ENCODE measurements at regions not wholly inside any gene's neighbourhood (a gene's known extent, or its start where the extent isn't known, plus 50 kb on each side); places are given as distances from the start of the nearest gene placed in this dataset.

GRCh38 chr3:164179110-164179774, 899.1 kb downstream of the SI start:
- Mint-ChIP-seq H3K27ac (no peak overlapping the region), H3K27me3 (no peaks in the 10 kb centered on the region), H3K4me3 (no peak overlapping the region), H3K4me1 (no peaks in the 10 kb centered on the region), H3K9me3 (ENCODE audit: insufficient read depth) (peaks cover 7% of the 10 kb centered on the region)
- TF ChIP-seq EZH2 (IDR thresholded peaks at IDR 0.05; ENCODE audit: borderline replicate concordance, insufficient read depth, low read depth, low read length, poor library complexity, severe bottlenecking) (no peak), CTCF (IDR thresholded peaks at IDR 0.05) (no peak)
- ChIA-PET POLR2A (no interaction called here), CTCF (no interaction called here)
- Histone ChIP-seq H3K4me3 (ENCODE audit: control extremely low read depth in 1 of 5, extremely low read depth in 1 of 5, insufficient read depth in 1 of 5, low read depth in 2 of 5, low read length in 4 of 5) (no peak overlapping the region), H3K36me3 (replicated peaks in 1 of 2; ENCODE audit: control extremely low read depth in 1 of 2, control insufficient read depth in 1 of 2, extremely low read depth in 1 of 2, insufficient read depth in 2 of 2, low read length in 1 of 2) (no peaks in the 10 kb centered on the region), H4K20me1 (ENCODE audit: control insufficient read depth, insufficient read depth, low read length, poor library complexity, severe bottlenecking) (no peaks in the 10 kb centered on the region), H2AFZ (ENCODE audit: insufficient read depth, low read depth, low read length, poor library complexity, severe bottlenecking) (no peak overlapping the region), H3K79me2 (ENCODE audit: control insufficient read depth, insufficient read depth, low read length) (no peaks in the 10 kb centered on the region), H3K27ac (ENCODE audit: low read length in 2 of 2) (no peak overlapping the region), H3K27me3 (replicated peaks in 1 of 4; ENCODE audit: control extremely low read depth in 1 of 4, control insufficient read depth in 3 of 4, insufficient read depth in 4 of 4, low read length in 3 of 4) (no peaks in the 10 kb centered on the region), H3K9ac (ENCODE audit: low read length) (no peak overlapping the region), H3K4me1 (ENCODE audit: control insufficient read depth in 2 of 2, insufficient read depth in 2 of 2, low read length in 2 of 2) (no peaks in the 10 kb centered on the region), H3K9me3 (ENCODE audit: control extremely low read depth in 1 of 3, control insufficient read depth in 2 of 3, insufficient read depth in 1 of 3, low read length in 2 of 3) (peaks cover 0 to 23% (median 0%) of the 10 kb centered on the region in 3 donors), H3K4me2 (replicated peaks; ENCODE audit: low read depth, low read length, poor library complexity, severe bottlenecking) (no peak overlapping the region)
- intact Hi-C loops (cut with micrococcal nuclease): no loop called here
- DNase-seq (no peak), ATAC-seq (ENCODE audit: low read depth) (no peak)
- 92% methylated on average over 26 of the region's 26 CpGs for WGBS (ENCODE audit: insufficient coverage)

GRCh38 chr3:164174059-164174458, 904.2 kb downstream of the SI start:
- H4K20me1 ChIP-seq (ENCODE audit: control insufficient read depth, insufficient read depth, low read length, poor library complexity, severe bottlenecking): no peaks in the 10 kb centered on the region
- no peak overlapping the region for H3K27ac Mint-ChIP-seq
- H3K27me3 Mint-ChIP-seq: no peaks in the 10 kb centered on the region
- H3K27ac ChIP-seq (ENCODE audit: low read length in 2 of 2): no peak overlapping the region
- intact Hi-C loops (cut with micrococcal nuclease): no loop called here
- no peaks in the 10 kb centered on the region for H3K4me1 Mint-ChIP-seq
- H3K9me3 ChIP-seq (ENCODE audit: control extremely low read depth in 1 of 3, control insufficient read depth in 2 of 3, insufficient read depth in 1 of 3, low read length in 2 of 3): peaks cover 0 to 3% (median 0%) of the 10 kb centered on the region in 3 donors
- no peaks in the 10 kb centered on the region for H3K27me3 ChIP-seq (replicated peaks in 1 of 4; ENCODE audit: control extremely low read depth in 1 of 4, control insufficient read depth in 3 of 4, insufficient read depth in 4 of 4, low read length in 3 of 4)
- H3K79me2 ChIP-seq (ENCODE audit: control insufficient read depth, insufficient read depth, low read length): no peaks in the 10 kb centered on the region
- ATAC-seq (ENCODE audit: low read depth): no peak
- no peak overlapping the region for H2AFZ ChIP-seq (ENCODE audit: insufficient read depth, low read depth, low read length, poor library complexity, severe bottlenecking)
- peaks cover 5% of the 10 kb centered on the region for H3K9me3 Mint-ChIP-seq (ENCODE audit: insufficient read depth)
- POLR2A ChIA-PET: no interaction called here
- TF ChIP-seq EZH2 (IDR thresholded peaks at IDR 0.05; ENCODE audit: borderline replicate concordance, insufficient read depth, low read depth, low read length, poor library complexity, severe bottlenecking) (no peak), CTCF (IDR thresholded peaks at IDR 0.05) (no peak)
- no peak overlapping the region for H3K4me3 ChIP-seq (ENCODE audit: control extremely low read depth in 1 of 5, extremely low read depth in 1 of 5, insufficient read depth in 1 of 5, low read depth in 2 of 5, low read length in 4 of 5)
- DNase-seq: no peak
- WGBS (ENCODE audit: insufficient coverage): no CpG with 5 or more reads among the region's 1 CpG
- no peak overlapping the region for H3K9ac ChIP-seq (ENCODE audit: low read length)
- CTCF ChIA-PET: no interaction called here
- H3K4me2 ChIP-seq (replicated peaks; ENCODE audit: low read depth, low read length, poor library complexity, severe bottlenecking): no peak overlapping the region
- no peak overlapping the region for H3K4me3 Mint-ChIP-seq
- H3K4me1 ChIP-seq (ENCODE audit: control insufficient read depth in 2 of 2, insufficient read depth in 2 of 2, low read length in 2 of 2): no peaks in the 10 kb centered on the region
- H3K36me3 ChIP-seq (replicated peaks in 1 of 2; ENCODE audit: control extremely low read depth in 1 of 2, control insufficient read depth in 1 of 2, extremely low read depth in 1 of 2, insufficient read depth in 2 of 2, low read length in 1 of 2): no peaks in the 10 kb centered on the region

Data from B cell (primary cell).